ENCODE measurements at regions not wholly inside any gene's neighbourhood (a gene's known extent, or its start where the extent isn't known, plus 50 kb on each side); places are given as distances from the start of the nearest gene placed in this dataset.

GRCh38 chr6:49264909-49265308, 198.1 kb downstream of the MMUT start:
- Histone ChIP-seq H4K20me1 (ENCODE audit: control insufficient read depth, extremely low read depth, insufficient read depth, low read length) (no peaks in the 10 kb centered on the region), H3K79me2 (ENCODE audit: control insufficient read depth, insufficient read depth, low read length) (no peaks in the 10 kb centered on the region), H3K27ac (ENCODE audit: control insufficient read depth, insufficient read depth, low read length) (no peak overlapping the region), H3K9ac (ENCODE audit: control insufficient read depth, extremely low read depth, insufficient read depth, low read length) (no peak overlapping the region), H3K4me1 (ENCODE audit: control insufficient read depth, extremely low read depth, insufficient read depth, low read length) (peaks cover 10% of the 10 kb centered on the region), H3K4me3 (ENCODE audit: control insufficient read depth in 2 of 3, extremely low read depth in 1 of 3, insufficient read depth in 2 of 3, low read depth in 1 of 3, low read length in 3 of 3) (no peak overlapping the region), H2AFZ (ENCODE audit: control insufficient read depth, low read length) (no peak overlapping the region), H3K4me2 (ENCODE audit: control insufficient read depth, extremely low read depth, insufficient read depth, low read depth, low read length) (no peak overlapping the region), H3K9me1 (ENCODE audit: control insufficient read depth, extremely low read depth, insufficient read depth, low read length) (no peaks in the 10 kb centered on the region), H3K27me3 (ENCODE audit: control insufficient read depth, extremely low read depth, insufficient read depth, low read length) (no peaks in the 10 kb centered on the region), H3K9me3 (ENCODE audit: control insufficient read depth, low read depth, low read length) (no peaks in the 10 kb centered on the region), H3K36me3 (ENCODE audit: control insufficient read depth in 2 of 2, extremely low read depth in 1 of 2, insufficient read depth in 2 of 2, low read length in 2 of 2) (no peaks in the 10 kb centered on the region)
- no peak for TF ChIP-seq EZH2 (IDR thresholded peaks at IDR 0.05; ENCODE audit: low read length)
- TF ChIP-seq CTCF (optimal IDR thresholded peaks at IDR 0.05 in 1 of 3, IDR thresholded peaks at IDR 0.05 in 1 of 3, conservative IDR thresholded peaks at IDR 0.05 in 1 of 3; ENCODE audit: extremely low read depth in 1 of 3, insufficient read depth in 2 of 3, low read length in 3 of 3) = no peak
- FAIRE-seq (no peak), DNase-seq (ENCODE audit: low read depth, low spot score) (peak; percentile 48)
- dilution Hi-C loops (cut with MboI; ENCODE audit: extremely low pct_ligation_motif_present, low sequenced_read_pairs) = no loop called here

GRCh38 chr6:49264496-49264895, 198.6 kb downstream of the MMUT start:
- H3K9ac ChIP-seq (ENCODE audit: control insufficient read depth, extremely low read depth, insufficient read depth, low read length) = no peak overlapping the region
- H3K27ac ChIP-seq (ENCODE audit: control insufficient read depth, insufficient read depth, low read length) = no peak overlapping the region
- peaks cover 8% of the 10 kb centered on the region for H3K4me1 ChIP-seq (ENCODE audit: control insufficient read depth, extremely low read depth, insufficient read depth, low read length)
- dilution Hi-C loops (cut with MboI; ENCODE audit: extremely low pct_ligation_motif_present, low sequenced_read_pairs) = no loop called here
- H3K27me3 ChIP-seq (ENCODE audit: control insufficient read depth, extremely low read depth, insufficient read depth, low read length) = no peaks in the 10 kb centered on the region
- H3K4me2 ChIP-seq (ENCODE audit: control insufficient read depth, extremely low read depth, insufficient read depth, low read depth, low read length) = no peak overlapping the region
- FAIRE-seq = no peak
- no peaks in the 10 kb centered on the region for H3K36me3 ChIP-seq (ENCODE audit: control insufficient read depth in 2 of 2, extremely low read depth in 1 of 2, insufficient read depth in 2 of 2, low read length in 2 of 2)
- H3K4me3 ChIP-seq (ENCODE audit: control insufficient read depth in 2 of 3, extremely low read depth in 1 of 3, insufficient read depth in 2 of 3, low read depth in 1 of 3, low read length in 3 of 3) = no peak overlapping the region
- no peak overlapping the region for H2AFZ ChIP-seq (ENCODE audit: control insufficient read depth, low read length)
- no peaks in the 10 kb centered on the region for H4K20me1 ChIP-seq (ENCODE audit: control insufficient read depth, extremely low read depth, insufficient read depth, low read length)
- TF ChIP-seq EZH2 (IDR thresholded peaks at IDR 0.05; ENCODE audit: low read length) (no peak), CTCF (optimal IDR thresholded peaks at IDR 0.05 in 1 of 3, IDR thresholded peaks at IDR 0.05 in 1 of 3, conservative IDR thresholded peaks at IDR 0.05 in 1 of 3; ENCODE audit: extremely low read depth in 1 of 3, insufficient read depth in 2 of 3, low read length in 3 of 3) (no peak)
- H3K9me3 ChIP-seq (ENCODE audit: control insufficient read depth, low read depth, low read length) = no peaks in the 10 kb centered on the region
- DNase-seq (ENCODE audit: low read depth, low spot score) = no peak
- no peaks in the 10 kb centered on the region for H3K9me1 ChIP-seq (ENCODE audit: control insufficient read depth, extremely low read depth, insufficient read depth, low read length)
- no peaks in the 10 kb centered on the region for H3K79me2 ChIP-seq (ENCODE audit: control insufficient read depth, insufficient read depth, low read length)

Measured in keratinocyte (primary cell).